H1 (cell line): ENCODE measurements at regions not wholly inside any gene's neighbourhood (a gene's known extent, or its start where the extent isn't known, plus 50 kb on each side); places are given as distances from the start of the nearest gene placed in this dataset.

ENCODE experiments used
- CTCF ChIA-PET: fragments of 300-600 bp; sonication (Branson Sonifier 250); formaldehyde crosslinking; loops from one replicate; lab custom pipeline; 2021; ENCODE audit not compliant: partially characterized antibody; lab: Charles Lee
- POLR2A ChIA-PET: fragments of 300-600 bp; sonication (Branson Sonifier 250); formaldehyde crosslinking; loops from one replicate; lab custom pipeline; 2021; ENCODE audit warnings: inconsistent platforms; ENCODE audit not compliant: partially characterized antibody; lab: Charles Lee
- DNase-seq, 2 experiments: peaks; one replicate each; pipeline versions ENCODE4 v3.0.0 to v3.0.0-alpha.2; 2010 to 2022; ENCODE audit warnings: low spot score in 2 of 2, low read depth in 1 of 2, mixed read lengths in 1 of 2
- FAIRE-seq: peaks from 2 replicates; lab custom pipeline; 2011; peaks lifted over from hg19 to GRCh38; lab: Jason Lieb, UNC
- H2AFZ ChIP-seq: 2 replicates; pipeline ENCODE4 v1.8.1; 2012; ENCODE audit warnings: low read length, inconsistent platforms
- H2AK5ac ChIP-seq: 2 replicates; pipeline ENCODE4 v1.6.1; 2013; ENCODE audit warnings: low read depth, low read length
- H2BK120ac ChIP-seq: replicated peaks from 2 replicates; pipeline ENCODE3; 2013; ENCODE audit warnings: low read depth, low read length, inconsistent platforms
- H2BK12ac ChIP-seq: 2 replicates; pipeline ENCODE4 v1.6.1; 2013; ENCODE audit warnings: low read depth, low read length
- H2BK15ac ChIP-seq: 2 replicates; pipeline ENCODE4 v1.6.1; 2013; ENCODE audit warnings: low read length
- H2BK20ac ChIP-seq: 2 replicates; pipeline ENCODE4 v1.6.1; 2013; ENCODE audit warnings: low read length
- H2BK5ac ChIP-seq: 2 replicates; pipeline ENCODE4 v1.6.1; 2013; ENCODE audit warnings: low read depth, low read length
- H3K14ac ChIP-seq: 2 replicates; pipeline ENCODE4 v1.6.1; 2013; ENCODE audit warnings: inconsistent platforms; ENCODE audit not compliant: insufficient read length
- H3K18ac ChIP-seq: 2 replicates; pipeline ENCODE4 v1.6.1; 2013; ENCODE audit warnings: low read length; ENCODE audit errors: extremely low read depth
- H3K23ac ChIP-seq: 2 replicates; pipeline ENCODE4 v1.6.1; 2013; ENCODE audit warnings: inconsistent platforms; ENCODE audit not compliant: insufficient read length
- H3K23me2 ChIP-seq: 2 replicates; pipeline ENCODE4 v1.6.1; 2013; ENCODE audit warnings: low read depth, low read length
- H3K27ac ChIP-seq: 2 replicates; pipeline ENCODE4 v1.6.1; 2011; ENCODE audit warnings: low read depth, low read length, inconsistent platforms
- H3K27me3 ChIP-seq, 4 experiments: replicated peaks in 1 of 4; 1 replicate in 1 of 4; 2 replicates in 3 of 4; pipeline versions ENCODE4 v1.6.1 to v1.8.1; 2011 to 2013; ENCODE audit warnings: low read length in 3 of 4, mild to moderate bottlenecking in 3 of 4, inconsistent platforms in 2 of 4, mixed read lengths in 2 of 4, moderate library complexity in 1 of 4; ENCODE audit not compliant: control insufficient read depth in 3 of 4, insufficient read depth in 3 of 4; ENCODE audit errors: extremely low read depth in 1 of 4
- H3K36me3 ChIP-seq, 4 experiments: 2 replicates each; pipeline versions ENCODE4 v1.6.1 to v1.8.1; 2011 to 2013; ENCODE audit warnings: mild to moderate bottlenecking in 4 of 4, low read length in 3 of 4, moderate library complexity in 2 of 4, control low read depth in 1 of 4, inconsistent platforms in 1 of 4; ENCODE audit not compliant: insufficient read depth in 4 of 4, control insufficient read depth in 2 of 4
- H3K4ac ChIP-seq: replicated peaks from 2 replicates; pipeline ENCODE3; 2013; ENCODE audit warnings: low read length, low read depth, mixed read lengths, inconsistent platforms; ENCODE audit not compliant: insufficient read length
- H3K4me1 ChIP-seq, 4 experiments: replicated peaks in 1 of 4; 1 replicate in 1 of 4; 2 replicates in 3 of 4; pipeline versions ENCODE4 v1.6.1 to v1.8.1; 2011 to 2013; ENCODE audit warnings: low read length in 3 of 4, inconsistent platforms in 2 of 4, mixed read lengths in 1 of 4; ENCODE audit not compliant: insufficient read depth in 4 of 4, control insufficient read depth in 3 of 4
- H3K4me2 ChIP-seq, 2 experiments: 2 replicates each; pipeline versions ENCODE4 v1.6.1 to v1.8.1; 2011 to 2013; ENCODE audit warnings: low read depth in 2 of 2, low read length in 2 of 2, control low read depth in 1 of 2, inconsistent platforms in 1 of 2, mild to moderate bottlenecking in 1 of 2; ENCODE audit not compliant: insufficient read depth in 1 of 2
- H3K4me3 ChIP-seq, 4 experiments: fragments of 200-600, 300-600 bp in 1 of 4; sonication (generic), shearing (Covaris generic), sonication (Bioruptor Twin) in 1 of 4; 2 replicates each; pipeline versions ENCODE4 v1.5.1 to v1.8.1; 2011 to 2016; ENCODE audit warnings: low read length in 4 of 4, low read depth in 3 of 4, control low read depth in 2 of 4, inconsistent platforms in 2 of 4, mild to moderate bottlenecking in 2 of 4, mixed read lengths in 1 of 4, moderate library complexity in 1 of 4; ENCODE audit not compliant: insufficient read depth in 2 of 4; ENCODE audit errors: extremely low read depth in 1 of 4
- H3K56ac ChIP-seq: replicated peaks from 2 replicates; pipeline ENCODE3; 2013; ENCODE audit warnings: low read depth, mild to moderate bottlenecking, mixed read lengths, low read length, inconsistent platforms; ENCODE audit not compliant: insufficient read length
- H3K79me1 ChIP-seq: 2 replicates; pipeline ENCODE4 v1.6.1; 2013; ENCODE audit warnings: low read depth, low read length, control low read depth
- H3K79me2 ChIP-seq, 2 experiments: 2 replicates each; pipeline versions ENCODE4 v1.6.1 to v1.8.1; 2012 to 2013; ENCODE audit warnings: low read length in 2 of 2, mild to moderate bottlenecking in 2 of 2, inconsistent platforms in 1 of 2; ENCODE audit not compliant: insufficient read depth in 2 of 2, control insufficient read depth in 1 of 2
- H3K9ac ChIP-seq, 4 experiments: replicated peaks in 1 of 4; 1 replicate in 1 of 4; 2 replicates in 3 of 4; pipeline versions ENCODE4 v1.6.1 to v1.8.1; 2011 to 2013; ENCODE audit warnings: low read depth in 3 of 4, low read length in 3 of 4, control low read depth in 2 of 4, mild to moderate bottlenecking in 2 of 4, moderate library complexity in 2 of 4, inconsistent platforms in 1 of 4; ENCODE audit errors: extremely low read depth in 1 of 4
- H3K9me3 ChIP-seq, 2 experiments: 2 replicates each; pipeline versions ENCODE4 v1.6.1 to v1.8.1; 2012 to 2013; ENCODE audit warnings: mild to moderate bottlenecking in 2 of 2, moderate library complexity in 2 of 2, control low read depth in 1 of 2, inconsistent platforms in 1 of 2, low read depth in 1 of 2, low read length in 1 of 2, mixed read lengths in 1 of 2; ENCODE audit not compliant: insufficient read depth in 2 of 2
- H4K20me1 ChIP-seq, 2 experiments: replicated peaks in 1 of 2; 2 replicates each; pipeline versions ENCODE3 to v1.8.1; 2011 to 2013; ENCODE audit warnings: inconsistent platforms in 2 of 2, low read length in 2 of 2, mild to moderate bottlenecking in 1 of 2; ENCODE audit not compliant: insufficient read depth in 2 of 2, control insufficient read depth in 1 of 2
- H4K5ac ChIP-seq: 2 replicates; pipeline ENCODE4 v1.6.1; 2013; ENCODE audit warnings: low read length, low read depth, mixed read lengths, inconsistent platforms; ENCODE audit not compliant: insufficient read length
- H4K8ac ChIP-seq: 2 replicates; pipeline ENCODE4 v1.8.0; 2013; ENCODE audit warnings: mild to moderate bottlenecking, moderate library complexity, low read length, inconsistent platforms; ENCODE audit not compliant: insufficient read depth; ENCODE audit errors: extremely low read depth
- H4K91ac ChIP-seq: replicated peaks from 2 replicates; pipeline ENCODE3; 2013; ENCODE audit warnings: low read length, mixed read lengths, inconsistent platforms; ENCODE audit not compliant: insufficient read length
- JUN ChIP-seq: IDR thresholded peaks from 2 replicates; pipeline ENCODE4 v1.6.1; 2011; ENCODE audit warnings: low read depth, mild to moderate bottlenecking, improper control_type of control experiment, low read length
- PHF8 ChIP-seq: fragments of 200-600 bp; sonication (generic); conservative IDR thresholded peaks from 2 replicates; pipeline ENCODE4 v1.7.1; 2012; ENCODE audit warnings: low read depth, mild to moderate bottlenecking, inconsistent platforms, low read length, moderate library complexity
- RNF2 ChIP-seq: fragments of 200-900, 300-1000 bp; sonication (generic); IDR thresholded peaks from 2 replicates; pipeline ENCODE4 v1.7.1; 2016; ENCODE audit warnings: borderline replicate concordance, low read depth, mild to moderate bottlenecking, antibody characterized with exemption, low read length; ENCODE audit not compliant: poor library complexity, severe bottlenecking; ENCODE audit errors: missing control alignments
- SRF ChIP-seq: IDR thresholded peaks from 2 replicates; pipeline ENCODE4 v1.6.1; 2011; ENCODE audit warnings: mild to moderate bottlenecking, low read depth, low read length, moderate library complexity
- TAF7 ChIP-seq: optimal IDR thresholded peaks from 2 replicates; pipeline ENCODE3; 2011; ENCODE audit warnings: low read depth, mild to moderate bottlenecking, inconsistent platforms, low read length, moderate library complexity, borderline replicate concordance
- USF2 ChIP-seq: IDR thresholded peaks from 2 replicates; pipeline ENCODE4 v1.6.1; 2011; ENCODE audit warnings: low read length, improper control_type of control experiment
- WGBS, 2 experiments: shearing (Covaris generic) in 1 of 2; methylation state at CpG; one replicate each; pipeline versions ENCODE4 v1.1.6 to v1.1.7; 2013 to 2015; ENCODE audit warnings: low lambda C conversion rate in 2 of 2, mixed read lengths in 2 of 2, inconsistent platforms in 1 of 2, low coverage in 1 of 2, missing lambda C conversion rate in 1 of 2; ENCODE audit not compliant: insufficient replicate concordance in 2 of 2, insufficient coverage in 1 of 2, insufficient read length in 1 of 2; ENCODE audit errors: extremely low coverage in 1 of 2, missing lambda C conversion rate in 1 of 2; 5-methylcytosine and 5-hydroxymethylcytosine counted together

GRCh38 chr14:71166180-71166837 is 259.1 kb downstream of the PCNX1 start:
- Histone ChIP-seq H2BK12ac (no peak overlapping the region), H3K79me2 (no peaks in the 10 kb centered on the region), H4K91ac (no peak overlapping the region), H3K23me2 (no peaks in the 10 kb centered on the region), H4K20me1 (no peaks in the 10 kb centered on the region), H2BK5ac (no peak overlapping the region), H3K56ac (no peak overlapping the region), H3K4me2 (no peak overlapping the region), H2AK5ac (no peak overlapping the region), H3K27ac (no peak overlapping the region), H2BK120ac (no peak overlapping the region), H3K4me1 (no peaks in the 10 kb centered on the region), H3K36me3 (no peaks in the 10 kb centered on the region), H3K9me3 (no peaks in the 10 kb centered on the region), H3K18ac (no peak overlapping the region), H3K14ac (no peak overlapping the region), H3K4ac (no peak overlapping the region), H4K8ac (no peak overlapping the region), H3K4me3 (no peak overlapping the region), H3K9ac (no peak overlapping the region), H2BK20ac (no peak overlapping the region), H2BK15ac (no peak overlapping the region), H3K27me3 (no peaks in the 10 kb centered on the region), H3K79me1 (no peaks in the 10 kb centered on the region), H4K5ac (no peak overlapping the region), H3K23ac (no peak overlapping the region), H2AFZ (no peak overlapping the region)
- DNase-seq (no peak), FAIRE-seq (no peak)
- ChIA-PET POLR2A (no interaction called here), CTCF (interaction anchor here (0.9 to 2.1 kb wide), 3 partner anchors 29 to 144 kb away, joined by 3 to 6 read pairs (median 3); no protein-coding TSS in a partner anchor)
- TF ChIP-seq RNF2 (no peak), JUN (no peak), PHF8 (no peak), USF2 (no peak), TAF7 (no peak), SRF (no peak)
- 60% methylated on average over 3 of the region's 3 CpGs; no CpG with 5 or more reads in 1 of the 2 experiments for WGBS, 2 experiments
